Spinal cord (tissue), 9 donors: ENCODE measurements at regions not wholly inside any gene's neighbourhood (a gene's known extent, or its start where the extent isn't known, plus 50 kb on each side); places are given as distances from the start of the nearest gene placed in this dataset.
A peak's percentile ranks its signal among the peaks of the same experiment; 100 is the strongest.

Experiments used
- DNase-seq, 6 donors: peaks; one replicate each; pipeline versions ENCODE4 v3.0.0 to v3.0.0-alpha.2; 2013 to 2015; ENCODE audit warnings: low spot score in 6 of 6, low read depth in 4 of 6
- H3K27ac ChIP-seq: one replicate; pipeline ENCODE4 v1.5.1; 2013; ENCODE audit warnings: low read depth, low read length, control low read depth
- H3K27me3 ChIP-seq: one replicate; pipeline ENCODE4 v1.6.1; 2013; ENCODE audit warnings: low read length; ENCODE audit not compliant: control insufficient read depth, insufficient read depth
- H3K36me3 ChIP-seq: one replicate; pipeline ENCODE4 v1.6.1; 2013; ENCODE audit warnings: low read length; ENCODE audit not compliant: control insufficient read depth, insufficient read depth
- H3K4me1 ChIP-seq: one replicate; pipeline ENCODE4 v1.6.1; 2013; ENCODE audit warnings: low read length; ENCODE audit not compliant: control insufficient read depth, insufficient read depth
- H3K4me3 ChIP-seq: one replicate; pipeline ENCODE4 v1.5.1; 2013; ENCODE audit warnings: low read depth, low read length, control low read depth
- H3K9me3 ChIP-seq: one replicate; pipeline ENCODE4 v1.6.1; 2013; ENCODE audit warnings: low read length; ENCODE audit not compliant: control insufficient read depth, insufficient read depth
- WGBS: methylation state at CpG from one replicate; pipeline ENCODE4 v1.1.5; 2013; ENCODE audit warnings: missing lambda C conversion rate; ENCODE audit not compliant: insufficient coverage; 5-methylcytosine and 5-hydroxymethylcytosine counted together
- donor health status: healthy.

- Histone ChIP-seq H3K27ac (no peak overlapping the region), H3K9me3 (no peaks in the 10 kb centered on the region), H3K36me3 (no peaks in the 10 kb centered on the region), H3K4me3 (no peak overlapping the region), H3K27me3 (no peaks in the 10 kb centered on the region), H3K4me1 (peaks cover 27% of the 10 kb centered on the region)
- no CpG with 5 or more reads among the region's 4 CpGs for WGBS
- no peak for DNase-seq
These were observed 190.4 kb upstream of the TSC22D2 start for GRCh38 chr3:150217691-150218090.

- H3K27me3 ChIP-seq = no peaks in the 10 kb centered on the region
- no peak for DNase-seq
- peak overlapping the region; percentile 75 for H3K27ac ChIP-seq
- 51% methylated on average over 5 of the region's 9 CpGs for WGBS
- H3K9me3 ChIP-seq = no peaks in the 10 kb centered on the region
- no peaks in the 10 kb centered on the region for H3K36me3 ChIP-seq
- no peak overlapping the region for H3K4me3 ChIP-seq
- H3K4me1 ChIP-seq = peaks cover 27% of the 10 kb centered on the region
These were observed 191.1 kb upstream of the TSC22D2 start for GRCh38 chr3:150216866-150217600.

GRCh38 chr3:150216041-150216811 lies 191.9 kb upstream of the TSC22D2 start:
- Histone ChIP-seq H3K4me1 (peaks cover 22% of the 10 kb centered on the region), H3K27ac (peak overlapping the region; percentile 75), H3K36me3 (no peaks in the 10 kb centered on the region), H3K9me3 (no peaks in the 10 kb centered on the region), H3K27me3 (no peaks in the 10 kb centered on the region), H3K4me3 (no peak overlapping the region)
- WGBS = 29% methylated on average over 3 of the region's 6 CpGs
- DNase-seq = peak in 2 of 6 donors; percentile 87 to 91

GRCh38 chr3:150215616-150216015 lies 192.5 kb upstream of the TSC22D2 start:
- Histone ChIP-seq H3K4me3 (no peak overlapping the region), H3K27me3 (no peaks in the 10 kb centered on the region), H3K4me1 (peaks cover 23% of the 10 kb centered on the region), H3K9me3 (no peaks in the 10 kb centered on the region), H3K36me3 (no peaks in the 10 kb centered on the region), H3K27ac (no peak overlapping the region)
- DNase-seq = no peak
- 54% methylated on average over 1 of the region's 2 CpGs for WGBS

GRCh38 chr3:150213577-150213976 lies 194.5 kb upstream of the TSC22D2 start:
- DNase-seq = no peak
- WGBS = no CpG with 5 or more reads among the region's 1 CpG
- H3K9me3 ChIP-seq = no peaks in the 10 kb centered on the region
- H3K4me1 ChIP-seq = peaks cover 26% of the 10 kb centered on the region
- H3K27me3 ChIP-seq = no peaks in the 10 kb centered on the region
- no peaks in the 10 kb centered on the region for H3K36me3 ChIP-seq
- H3K27ac ChIP-seq = no peak overlapping the region
- H3K4me3 ChIP-seq = no peak overlapping the region

- Histone ChIP-seq H3K27me3 (no peaks in the 10 kb centered on the region), H3K4me3 (no peak overlapping the region), H3K27ac (no peak overlapping the region), H3K4me1 (peaks cover 12% of the 10 kb centered on the region), H3K36me3 (no peaks in the 10 kb centered on the region), H3K9me3 (no peaks in the 10 kb centered on the region)
- DNase-seq = peak in 1 of 6 donors; percentile 29
- WGBS = 55% methylated on average over 4 of the region's 4 CpGs
These were observed 197.5 kb upstream of the TSC22D2 start for GRCh38 chr3:150210461-150211110.

- no peaks in the 10 kb centered on the region for H3K27me3 ChIP-seq
These were observed 204.8 kb upstream of the TSC22D2 start for GRCh38 chr3:150203273-150203672.

GRCh38 chr3:150202711-150203110 lies 205.4 kb upstream of the TSC22D2 start:
- H3K36me3 ChIP-seq = no peaks in the 10 kb centered on the region
- H3K4me1 ChIP-seq = peaks cover 5% of the 10 kb centered on the region
- H3K4me3 ChIP-seq = no peak overlapping the region
- no peak overlapping the region for H3K27ac ChIP-seq
- WGBS = no CpG with 5 or more reads among the region's 1 CpG
- no peaks in the 10 kb centered on the region for H3K27me3 ChIP-seq
- DNase-seq = peak in 2 of 6 donors; percentile 76 to 86
- H3K9me3 ChIP-seq = no peaks in the 10 kb centered on the region

More at GRCh38 chr3:150203273-150203672, 204.8 kb upstream of the TSC22D2 start:
- H3K4me3 ChIP-seq = no peak overlapping the region
- no CpG with 5 or more reads among the region's 5 CpGs for WGBS
- peak overlapping the region; percentile 42 for H3K27ac ChIP-seq
- H3K36me3 ChIP-seq = no peaks in the 10 kb centered on the region
- H3K9me3 ChIP-seq = no peaks in the 10 kb centered on the region
- H3K4me1 ChIP-seq = peaks cover 5% of the 10 kb centered on the region
- DNase-seq = no peak

GRCh38 chr3:150194957-150195356 lies 213.1 kb upstream of the TSC22D2 start:
- DNase-seq = no peak
- H3K9me3 ChIP-seq = no peaks in the 10 kb centered on the region
- H3K27ac ChIP-seq = no peak overlapping the region
- H3K36me3 ChIP-seq = no peaks in the 10 kb centered on the region
- no peaks in the 10 kb centered on the region for H3K4me1 ChIP-seq
- no peak overlapping the region for H3K4me3 ChIP-seq
- no peaks in the 10 kb centered on the region for H3K27me3 ChIP-seq
